Mesendoderm (in vitro differentiated cells): ENCODE measurements at regions not wholly inside any gene's neighbourhood (a gene's known extent, or its start where the extent isn't known, plus 50 kb on each side); places are given as distances from the start of the nearest gene placed in this dataset.
A peak's percentile ranks its signal among the peaks of the same experiment; 100 is the strongest.

Source experiments
- DNase-seq: peaks from one replicate; pipeline ENCODE4 v3.0.0; 2013
- H2AK5ac ChIP-seq: 2 replicates; pipeline ENCODE4 v1.6.1; 2013; ENCODE audit warnings: low read length, inconsistent platforms
- H2BK120ac ChIP-seq: 2 replicates; pipeline ENCODE4 v1.6.1; 2013; ENCODE audit warnings: low read depth, mild to moderate bottlenecking, low read length, moderate library complexity, mixed read lengths
- H2BK15ac ChIP-seq: replicated peaks from 2 replicates; pipeline ENCODE4 v1.6.1; 2013; ENCODE audit warnings: low read depth, mild to moderate bottlenecking, moderate library complexity
- H2BK5ac ChIP-seq: 2 replicates; pipeline ENCODE4 v1.6.1; 2013; ENCODE audit warnings: low read length, inconsistent platforms
- H3K18ac ChIP-seq: 2 replicates; pipeline ENCODE4 v1.6.1; 2013; ENCODE audit warnings: mild to moderate bottlenecking, low read length, mixed read lengths
- H3K23ac ChIP-seq: one replicate; pipeline ENCODE4 v1.6.1; 2013; ENCODE audit warnings: low read length
- H3K27ac ChIP-seq: 2 replicates; pipeline ENCODE4 v1.5.1; 2013; ENCODE audit warnings: low read depth, mild to moderate bottlenecking, inconsistent platforms, low read length, moderate library complexity
- H3K27me3 ChIP-seq: 2 replicates; pipeline ENCODE4 v1.6.1; 2013; ENCODE audit warnings: low read length, control low read depth, mild to moderate bottlenecking, inconsistent platforms; ENCODE audit not compliant: insufficient read depth, poor library complexity
- H3K36me3 ChIP-seq: 2 replicates; pipeline ENCODE4 v1.6.1; 2013; ENCODE audit warnings: low read length, inconsistent platforms; ENCODE audit not compliant: control insufficient read depth, insufficient read depth
- H3K4ac ChIP-seq: one replicate; pipeline ENCODE4 v1.6.1; 2013; ENCODE audit warnings: low read depth, mild to moderate bottlenecking, low read length, moderate library complexity
- H3K4me1 ChIP-seq: 2 replicates; pipeline ENCODE4 v1.6.1; 2013; ENCODE audit warnings: low read depth, low read length, inconsistent platforms; ENCODE audit not compliant: control insufficient read depth
- H3K4me2 ChIP-seq: 2 replicates; pipeline ENCODE4 v1.6.1; 2013; ENCODE audit warnings: low read length
- H3K4me3 ChIP-seq: 2 replicates; pipeline ENCODE4 v1.5.1; 2013; ENCODE audit warnings: mild to moderate bottlenecking, low read length
- H3K56ac ChIP-seq: one replicate; pipeline ENCODE4 v1.6.1; 2013; ENCODE audit warnings: low read length
- H3K79me1 ChIP-seq: 2 replicates; pipeline ENCODE4 v1.6.1; 2013; ENCODE audit warnings: low read length, inconsistent platforms
- H3K79me2 ChIP-seq: 2 replicates; pipeline ENCODE4 v1.6.1; 2013; ENCODE audit warnings: mild to moderate bottlenecking, low read length; ENCODE audit not compliant: control insufficient read depth, insufficient read depth
- H3K9ac ChIP-seq: 2 replicates; pipeline ENCODE4 v1.6.1; 2013; ENCODE audit warnings: low read length, inconsistent platforms
- H4K5ac ChIP-seq: one replicate; pipeline ENCODE4 v1.6.1; 2013; ENCODE audit warnings: low read length
- H4K8ac ChIP-seq: one replicate; pipeline ENCODE4 v1.6.1; 2013; ENCODE audit warnings: low read depth, mild to moderate bottlenecking, control low read depth, low read length, moderate library complexity
- WGBS: extraction: QIAGEN DNeasy Blood & Tissue Kit; methylation state at CpG from one replicate; pipeline ENCODE4 v1.1.7; 2013; ENCODE audit warnings: low lambda C conversion rate, missing lambda C conversion rate; ENCODE audit not compliant: insufficient coverage; ENCODE audit errors: extremely low coverage; 5-methylcytosine and 5-hydroxymethylcytosine counted together

DNA sequence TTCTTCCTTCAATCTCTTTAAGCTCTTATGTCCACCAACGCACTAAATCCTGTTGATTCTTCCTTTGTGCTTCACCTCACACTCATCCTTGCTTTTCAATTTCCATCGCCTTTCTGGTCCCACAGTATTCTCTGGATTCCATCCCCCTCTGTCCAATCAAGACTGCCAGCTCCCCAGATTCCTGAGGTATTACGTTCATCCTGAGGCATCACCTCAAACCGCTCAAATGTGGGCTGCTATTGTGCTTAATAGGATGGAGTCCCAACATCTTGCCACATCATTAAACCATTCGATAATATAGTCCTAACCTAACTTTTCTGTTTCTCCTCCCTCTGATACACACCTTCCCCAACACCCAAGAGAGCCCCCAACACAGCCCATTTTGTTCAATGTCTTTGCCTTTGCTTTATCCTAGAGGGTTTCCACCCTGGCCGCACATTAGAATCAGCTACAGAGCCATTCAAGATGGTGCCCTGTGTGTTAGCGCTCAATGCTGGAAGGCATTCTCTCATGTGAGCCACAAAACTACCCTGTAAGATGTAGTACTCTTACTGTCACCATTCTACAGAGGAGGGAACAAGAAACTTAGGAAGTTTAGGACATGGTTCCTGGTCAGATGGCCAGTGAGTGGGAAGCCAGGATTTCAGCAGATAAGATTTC is 79.5 kb upstream of the LEP start:
- H3K27me3 ChIP-seq, result peaks cover 13% of the 10 kb centered on the region
- no peaks in the 10 kb centered on the region for H3K79me2 ChIP-seq
- no peak overlapping the region for H2BK15ac ChIP-seq
- H2BK120ac ChIP-seq, result no peak overlapping the region
- H4K8ac ChIP-seq, result no peak overlapping the region
- no peak overlapping the region for H3K18ac ChIP-seq
- no peak overlapping the region for H3K23ac ChIP-seq
- H2BK5ac ChIP-seq, result no peak overlapping the region
- H2AK5ac ChIP-seq, result no peak overlapping the region
- no peaks in the 10 kb centered on the region for H3K79me1 ChIP-seq
- DNase-seq, result no peak
- H3K36me3 ChIP-seq, result no peaks in the 10 kb centered on the region
- H3K4me1 ChIP-seq, result peaks cover 2% of the 10 kb centered on the region
- H4K5ac ChIP-seq, result no peak overlapping the region
- no peak overlapping the region for H3K56ac ChIP-seq
- no peak overlapping the region for H3K9ac ChIP-seq
- no CpG with 5 or more reads among the region's 7 CpGs for WGBS
- H3K4me2 ChIP-seq, result no peak overlapping the region
- no peak overlapping the region for H3K4me3 ChIP-seq
- H3K27ac ChIP-seq, result no peak overlapping the region
- H3K4ac ChIP-seq, result no peak overlapping the region

DNA sequence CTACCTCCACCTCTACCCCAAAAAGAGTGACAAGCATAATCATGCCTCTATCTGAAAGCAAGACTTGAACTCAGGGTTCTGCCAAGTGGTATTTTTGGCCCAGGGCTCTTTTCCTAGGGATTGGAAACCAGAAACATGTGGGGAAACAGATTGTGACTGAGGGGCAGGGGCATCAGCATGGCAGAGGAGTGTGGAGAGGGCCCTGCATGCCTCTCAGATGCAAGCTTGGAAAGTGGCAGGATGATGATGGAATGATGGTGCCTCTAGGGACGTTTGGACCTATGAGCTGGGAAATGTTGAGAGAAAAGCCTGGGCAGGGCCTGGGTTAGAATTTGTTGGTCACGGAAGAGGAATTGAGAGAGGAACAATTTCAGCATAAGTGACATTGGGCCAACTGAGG is 78.4 kb upstream of the LEP start:
- WGBS, result no CpG with 5 or more reads among the region's 2 CpGs
- no peak overlapping the region for H3K4me3 ChIP-seq
- no peak overlapping the region for H4K5ac ChIP-seq
- no peak overlapping the region for H2BK120ac ChIP-seq
- no peak overlapping the region for H3K18ac ChIP-seq
- no peak overlapping the region for H3K27ac ChIP-seq
- no peak overlapping the region for H3K56ac ChIP-seq
- no peaks in the 10 kb centered on the region for H3K79me2 ChIP-seq
- DNase-seq, result no peak
- H2BK15ac ChIP-seq, result no peak overlapping the region
- no peaks in the 10 kb centered on the region for H3K79me1 ChIP-seq
- H2AK5ac ChIP-seq, result no peak overlapping the region
- peaks cover 2% of the 10 kb centered on the region for H3K4me1 ChIP-seq
- H3K4me2 ChIP-seq, result no peak overlapping the region
- no peak overlapping the region for H3K9ac ChIP-seq
- H3K23ac ChIP-seq, result no peak overlapping the region
- H3K27me3 ChIP-seq, result peaks cover 21% of the 10 kb centered on the region
- no peak overlapping the region for H2BK5ac ChIP-seq
- H3K36me3 ChIP-seq, result no peaks in the 10 kb centered on the region
- H3K4ac ChIP-seq, result no peak overlapping the region
- H4K8ac ChIP-seq, result no peak overlapping the region

DNA sequence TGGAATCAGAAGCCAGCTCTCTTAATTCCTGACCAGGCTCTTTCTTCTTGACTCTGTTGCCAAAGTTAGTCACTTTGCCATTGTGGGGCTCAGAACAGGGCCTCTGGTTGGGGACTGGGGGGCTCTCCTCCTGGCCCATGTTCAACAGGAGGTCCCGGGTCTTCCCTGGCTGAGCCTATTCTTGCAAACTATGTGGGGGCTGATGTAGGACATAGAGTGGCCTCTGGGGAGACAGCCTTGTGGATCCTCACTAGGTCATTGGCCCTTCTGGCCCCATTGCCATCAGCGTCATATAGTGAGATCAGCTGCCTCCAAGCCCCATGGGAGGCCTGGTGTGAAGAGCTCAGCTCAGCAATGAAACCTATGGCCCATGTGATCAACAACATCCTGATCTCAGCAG is 77.6 kb upstream of the LEP start:
- Histone ChIP-seq H3K4me3 (no peak overlapping the region), H3K23ac (no peak overlapping the region), H2AK5ac (no peak overlapping the region), H3K27ac (no peak overlapping the region), H4K5ac (no peak overlapping the region), H3K79me1 (no peaks in the 10 kb centered on the region), H3K4me1 (peaks cover 2% of the 10 kb centered on the region), H2BK120ac (no peak overlapping the region), H2BK15ac (no peak overlapping the region), H3K4ac (no peak overlapping the region), H3K27me3 (peaks cover 29% of the 10 kb centered on the region), H3K56ac (no peak overlapping the region), H2BK5ac (no peak overlapping the region), H3K36me3 (no peaks in the 10 kb centered on the region), H4K8ac (no peak overlapping the region), H3K9ac (no peak overlapping the region), H3K4me2 (no peak overlapping the region), H3K79me2 (no peaks in the 10 kb centered on the region), H3K18ac (no peak overlapping the region)
- WGBS, result no CpG with 5 or more reads among the region's 2 CpGs
- no peak for DNase-seq

GRCh38 chr7:128164061-128164954 is 76.8 kb upstream of the LEP start:
- Histone ChIP-seq H3K56ac (no peak overlapping the region), H3K79me1 (no peaks in the 10 kb centered on the region), H2AK5ac (no peak overlapping the region), H3K18ac (no peak overlapping the region), H3K27me3 (peaks cover 30% of the 10 kb centered on the region), H3K36me3 (no peaks in the 10 kb centered on the region), H3K4ac (no peak overlapping the region), H4K8ac (no peak overlapping the region), H4K5ac (no peak overlapping the region), H3K4me3 (no peak overlapping the region), H3K23ac (no peak overlapping the region), H3K9ac (no peak overlapping the region), H3K4me2 (no peak overlapping the region), H3K4me1 (peaks cover 2% of the 10 kb centered on the region), H3K27ac (no peak overlapping the region), H2BK120ac (no peak overlapping the region), H2BK15ac (no peak overlapping the region), H2BK5ac (no peak overlapping the region), H3K79me2 (no peaks in the 10 kb centered on the region)
- no CpG with 5 or more reads among the region's 6 CpGs for WGBS
- peak; percentile 93 for DNase-seq

DNA sequence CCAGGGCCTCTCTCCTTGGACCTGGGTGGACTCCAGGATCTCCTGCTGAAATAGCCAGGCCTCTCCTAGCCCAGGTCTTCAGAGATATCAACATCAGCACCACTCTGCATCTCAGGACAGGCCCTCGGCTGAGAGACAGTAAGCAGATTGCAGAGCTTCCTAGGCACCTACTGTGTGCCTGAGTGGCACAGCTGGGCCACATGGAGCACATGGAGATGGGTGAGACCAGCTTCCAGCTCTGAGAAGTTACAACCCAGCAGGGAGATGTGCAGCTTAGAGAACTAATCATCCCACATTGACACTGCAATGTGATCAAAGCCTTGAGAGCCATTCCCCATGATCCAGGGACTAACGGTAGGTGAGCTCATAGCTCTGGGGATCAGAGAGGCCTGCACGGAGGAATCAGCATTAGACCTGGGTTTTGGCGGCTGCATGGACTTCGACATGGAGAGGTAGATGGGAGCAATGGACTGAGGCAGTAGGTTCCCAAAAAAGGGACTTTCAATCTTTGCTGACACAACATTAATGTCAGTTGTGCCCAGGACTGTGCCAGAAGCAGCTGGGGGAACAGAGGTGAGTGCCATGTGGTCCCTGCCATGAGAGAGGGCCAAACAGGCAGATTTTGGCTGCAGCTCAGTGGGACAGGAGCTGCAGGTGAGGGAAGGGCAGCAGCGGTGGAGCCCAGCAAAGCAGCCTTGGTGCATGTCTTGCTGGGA is 76.0 kb upstream of the LEP start:
- no peak overlapping the region for H2BK120ac ChIP-seq
- no peak for DNase-seq
- no CpG with 5 or more reads among the region's 6 CpGs for WGBS
- no peak overlapping the region for H2BK5ac ChIP-seq
- no peak overlapping the region for H2AK5ac ChIP-seq
- peaks cover 2% of the 10 kb centered on the region for H3K4me1 ChIP-seq
- H3K4ac ChIP-seq, result no peak overlapping the region
- no peak overlapping the region for H3K18ac ChIP-seq
- H3K23ac ChIP-seq, result no peak overlapping the region
- H3K79me2 ChIP-seq, result no peaks in the 10 kb centered on the region
- H3K27ac ChIP-seq, result no peak overlapping the region
- peaks cover 30% of the 10 kb centered on the region for H3K27me3 ChIP-seq
- no peak overlapping the region for H2BK15ac ChIP-seq
- H3K79me1 ChIP-seq, result no peaks in the 10 kb centered on the region
- no peak overlapping the region for H4K5ac ChIP-seq
- no peaks in the 10 kb centered on the region for H3K36me3 ChIP-seq
- H3K9ac ChIP-seq, result no peak overlapping the region
- no peak overlapping the region for H4K8ac ChIP-seq
- H3K4me3 ChIP-seq, result no peak overlapping the region
- H3K56ac ChIP-seq, result no peak overlapping the region
- H3K4me2 ChIP-seq, result no peak overlapping the region
